ENCODE measurements at regions not wholly inside any gene's neighbourhood (a gene's known extent, or its start where the extent isn't known, plus 50 kb on each side); places are given as distances from the start of the nearest gene placed in this dataset.
A peak's percentile ranks its signal among the peaks of the same experiment; 100 is the strongest.

- Mint-ChIP-seq H3K4me1 (ENCODE audit: low read depth) (peaks cover 17% of the 10 kb centered on the region), H3K9me3 (ENCODE audit: low read depth) (no peaks in the 10 kb centered on the region), H3K27me3 (peaks cover 2% of the 10 kb centered on the region), H3K27ac (no peak overlapping the region), H3K36me3 (ENCODE audit: insufficient read depth) (no peaks in the 10 kb centered on the region), H3K4me3 (ENCODE audit: low read depth) (no peak overlapping the region)
- TF ChIP-seq CTCF (IDR thresholded peaks at IDR 0.05; ENCODE audit: unreplicated experiment): no peak
- DNase-seq (ENCODE audit: low spot score, unreplicated experiment): no peak
Observed at GRCh38 chr4:37765741-37766140, 60.7 kb upstream of the PGM2 start.

GRCh38 chr4:37763831-37764230 is 62.7 kb upstream of the PGM2 start:
- Mint-ChIP-seq H3K27ac (peak overlapping the region; percentile 14), H3K36me3 (ENCODE audit: insufficient read depth) (no peaks in the 10 kb centered on the region), H3K9me3 (ENCODE audit: low read depth) (no peaks in the 10 kb centered on the region), H3K4me3 (ENCODE audit: low read depth) (no peak overlapping the region), H3K27me3 (no peaks in the 10 kb centered on the region), H3K4me1 (ENCODE audit: low read depth) (peaks cover 13% of the 10 kb centered on the region)
- no peak for DNase-seq (ENCODE audit: low spot score, unreplicated experiment)
- no peak for TF ChIP-seq CTCF (IDR thresholded peaks at IDR 0.05; ENCODE audit: unreplicated experiment)

- Mint-ChIP-seq H3K4me3 (ENCODE audit: low read depth) (no peak overlapping the region), H3K4me1 (ENCODE audit: low read depth) (peaks cover 13% of the 10 kb centered on the region), H3K27ac (peak overlapping the region; percentile 52), H3K27me3 (no peaks in the 10 kb centered on the region), H3K36me3 (ENCODE audit: insufficient read depth) (no peaks in the 10 kb centered on the region), H3K9me3 (ENCODE audit: low read depth) (no peaks in the 10 kb centered on the region)
- DNase-seq (ENCODE audit: low spot score, unreplicated experiment): no peak
- TF ChIP-seq CTCF (IDR thresholded peaks at IDR 0.05; ENCODE audit: unreplicated experiment): no peak
Observed at GRCh38 chr4:37762991-37763368, 63.5 kb upstream of the PGM2 start.

- Mint-ChIP-seq H3K27me3 (no peaks in the 10 kb centered on the region), H3K4me3 (ENCODE audit: low read depth) (no peak overlapping the region), H3K27ac (peak overlapping the region; percentile 64)
Observed at GRCh38 chr4:37762294-37762990, 64.0 kb upstream of the PGM2 start.

GRCh38 chr4:37760840-37761239 is 65.6 kb upstream of the PGM2 start:
- Mint-ChIP-seq H3K4me3 (ENCODE audit: low read depth) (no peak overlapping the region), H3K9me3 (ENCODE audit: low read depth) (no peaks in the 10 kb centered on the region), H3K27ac (no peak overlapping the region), H3K36me3 (ENCODE audit: insufficient read depth) (no peaks in the 10 kb centered on the region), H3K4me1 (ENCODE audit: low read depth) (peaks cover 12% of the 10 kb centered on the region), H3K27me3 (no peaks in the 10 kb centered on the region)
- no peak for TF ChIP-seq CTCF (IDR thresholded peaks at IDR 0.05; ENCODE audit: unreplicated experiment)
- DNase-seq (ENCODE audit: low spot score, unreplicated experiment): no peak

More at GRCh38 chr4:37762294-37762990, 64.0 kb upstream of the PGM2 start:
- DNase-seq (ENCODE audit: low spot score, unreplicated experiment): no peak
- no peak for TF ChIP-seq CTCF (IDR thresholded peaks at IDR 0.05; ENCODE audit: unreplicated experiment)
- no peaks in the 10 kb centered on the region for H3K36me3 Mint-ChIP-seq (ENCODE audit: insufficient read depth)
- H3K9me3 Mint-ChIP-seq (ENCODE audit: low read depth): no peaks in the 10 kb centered on the region
- peaks cover 13% of the 10 kb centered on the region for H3K4me1 Mint-ChIP-seq (ENCODE audit: low read depth)

All from progenitor cell of endocrine pancreas (in vitro differentiated cells).